MM.1S (cell line): ENCODE measurements at regions not wholly inside any gene's neighbourhood (a gene's known extent, or its start where the extent isn't known, plus 50 kb on each side); places are given as distances from the start of the nearest gene placed in this dataset.
A peak's percentile ranks its signal among the peaks of the same experiment; 100 is the strongest.

Source experiments
- DNase-seq: peaks from one replicate; pipeline ENCODE4 v3.0.0-alpha.2; 2015
- H2AFZ ChIP-seq: fragments of 300-600 bp; sonication (generic); 2 replicates; pipeline ENCODE4 v1.6.0; 2016; ENCODE audit warnings: antibody characterized with exemption, low read length
- H3F3A ChIP-seq: fragments of 300-600 bp; sonication (generic); 2 replicates; pipeline ENCODE4 v1.6.1; 2016; ENCODE audit warnings: mild to moderate bottlenecking, antibody characterized with exemption, low read length, moderate library complexity, mixed read lengths; ENCODE audit not compliant: insufficient read depth
- H3K27ac ChIP-seq: fragments of 300-600 bp; sonication (generic); 2 replicates; pipeline ENCODE4 v1.5.1; 2016; ENCODE audit warnings: mild to moderate bottlenecking, low read length
- H3K27me3 ChIP-seq: fragments of 300-600 bp; sonication (generic); replicated peaks from 2 replicates; pipeline ENCODE4 v1.6.0; 2016; ENCODE audit warnings: low read length; ENCODE audit not compliant: insufficient read depth
- H3K36me3 ChIP-seq: fragments of 300-600 bp; sonication (generic); replicated peaks from 2 replicates; pipeline ENCODE4 v1.6.1; 2016; ENCODE audit warnings: mild to moderate bottlenecking, low read length, mixed read lengths; ENCODE audit not compliant: insufficient read depth
- H3K4me1 ChIP-seq: fragments of 300-600 bp; sonication (generic); 2 replicates; pipeline ENCODE4 v1.6.1; 2016; ENCODE audit warnings: low read length, mixed read lengths
- H3K4me2 ChIP-seq: fragments of 300-600 bp; sonication (generic); 2 replicates; pipeline ENCODE4 v1.6.0; 2016; ENCODE audit warnings: low read depth, low read length
- H3K4me3 ChIP-seq: fragments of 300-600 bp; sonication (generic); 2 replicates; pipeline ENCODE4 v1.5.1; 2016; ENCODE audit warnings: low read length, mixed read lengths
- H3K79me2 ChIP-seq: fragments of 300-600 bp; sonication (generic); 2 replicates; pipeline ENCODE4 v1.6.1; 2016; ENCODE audit warnings: mixed run types, low read length, mixed read lengths
- H3K9ac ChIP-seq: fragments of 300-600 bp; sonication (generic); 2 replicates; pipeline ENCODE4 v1.6.1; 2016; ENCODE audit warnings: low read length, mixed read lengths
- H3K9me2 ChIP-seq: fragments of 300-600 bp; sonication (generic); replicated peaks from 2 replicates; pipeline ENCODE4 v1.6.1; 2016; ENCODE audit warnings: mild to moderate bottlenecking, low read length, mixed read lengths; ENCODE audit not compliant: insufficient read depth
- H3K9me3 ChIP-seq: fragments of 300-600 bp; sonication (generic); replicated peaks from 2 replicates; pipeline ENCODE4 v1.6.1; 2016; ENCODE audit warnings: mild to moderate bottlenecking, low read length, mixed read lengths; ENCODE audit not compliant: insufficient read depth
- H4K20me1 ChIP-seq: fragments of 300-600 bp; sonication (generic); 2 replicates; pipeline ENCODE4 v1.6.1; 2016; ENCODE audit warnings: mild to moderate bottlenecking, low read length, moderate library complexity, mixed read lengths; ENCODE audit not compliant: insufficient read depth
- EZH2 ChIP-seq: fragments of 300-600 bp; sonication (generic); optimal IDR thresholded peaks from 2 replicates; pipeline ENCODE3; 2017; ENCODE audit warnings: low read depth, mild to moderate bottlenecking, antibody characterized with exemption, low read length, mixed read lengths
- EZH2phosphoT487 ChIP-seq: fragments of 300-600 bp; sonication (generic); IDR thresholded peaks from 2 replicates; pipeline ENCODE4 v1.6.1; 2018; ENCODE audit warnings: antibody characterized with exemption, low read length
- TF ChIP-seq, protein P1 (sequence below): fragments of 300-600 bp; sonication (generic); IDR thresholded peaks from 2 replicates; pipeline ENCODE4 v1.5.1; 2016; ENCODE audit warnings: antibody characterized with exemption, low read length, mixed read lengths

GRCh38 chr5:87850843-87851242, 417.8 kb downstream of the TMEM161B start:
- Histone ChIP-seq H3K36me3 (no peaks in the 10 kb centered on the region), H3K9me2 (no peaks in the 10 kb centered on the region), H3K4me2 (peak overlapping the region; percentile 44), H2AFZ (no peak overlapping the region), H3K27ac (peak overlapping the region; percentile 84), H3K4me3 (peak overlapping the region; percentile 12), H4K20me1 (no peaks in the 10 kb centered on the region), H3K27me3 (no peaks in the 10 kb centered on the region), H3K9me3 (no peaks in the 10 kb centered on the region), H3F3A (peaks cover 15% of the 10 kb centered on the region), H3K4me1 (peaks cover 42% of the 10 kb centered on the region), H3K79me2 (no peaks in the 10 kb centered on the region), H3K9ac (peak overlapping the region; percentile 32; the same call in 1 of the 2 replicates)
- peak; percentile 90 for DNase-seq
- TF ChIP-seq, protein P1, sequence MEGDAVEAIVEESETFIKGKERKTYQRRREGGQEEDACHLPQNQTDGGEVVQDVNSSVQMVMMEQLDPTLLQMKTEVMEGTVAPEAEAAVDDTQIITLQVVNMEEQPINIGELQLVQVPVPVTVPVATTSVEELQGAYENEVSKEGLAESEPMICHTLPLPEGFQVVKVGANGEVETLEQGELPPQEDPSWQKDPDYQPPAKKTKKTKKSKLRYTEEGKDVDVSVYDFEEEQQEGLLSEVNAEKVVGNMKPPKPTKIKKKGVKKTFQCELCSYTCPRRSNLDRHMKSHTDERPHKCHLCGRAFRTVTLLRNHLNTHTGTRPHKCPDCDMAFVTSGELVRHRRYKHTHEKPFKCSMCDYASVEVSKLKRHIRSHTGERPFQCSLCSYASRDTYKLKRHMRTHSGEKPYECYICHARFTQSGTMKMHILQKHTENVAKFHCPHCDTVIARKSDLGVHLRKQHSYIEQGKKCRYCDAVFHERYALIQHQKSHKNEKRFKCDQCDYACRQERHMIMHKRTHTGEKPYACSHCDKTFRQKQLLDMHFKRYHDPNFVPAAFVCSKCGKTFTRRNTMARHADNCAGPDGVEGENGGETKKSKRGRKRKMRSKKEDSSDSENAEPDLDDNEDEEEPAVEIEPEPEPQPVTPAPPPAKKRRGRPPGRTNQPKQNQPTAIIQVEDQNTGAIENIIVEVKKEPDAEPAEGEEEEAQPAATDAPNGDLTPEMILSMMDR, result no peak
- TF ChIP-seq EZH2 (no peak), EZH2phosphoT487 (no peak)

- H3K27ac ChIP-seq, result no peak overlapping the region
- H3K9me2 ChIP-seq, result no peaks in the 10 kb centered on the region
- H4K20me1 ChIP-seq, result no peaks in the 10 kb centered on the region
- H3K4me3 ChIP-seq, result no peak overlapping the region
- H3K4me1 ChIP-seq, result peaks cover 29% of the 10 kb centered on the region
- no peak overlapping the region for H3K4me2 ChIP-seq
- TF ChIP-seq EZH2, result no peak
- no peak for TF ChIP-seq EZH2phosphoT487
- TF ChIP-seq, protein P1, result no peak
- H3K9ac ChIP-seq, result no peak overlapping the region
- DNase-seq, result no peak
- no peak overlapping the region for H2AFZ ChIP-seq
- no peaks in the 10 kb centered on the region for H3K79me2 ChIP-seq
- H3K9me3 ChIP-seq, result no peaks in the 10 kb centered on the region
- no peaks in the 10 kb centered on the region for H3K36me3 ChIP-seq
- no peaks in the 10 kb centered on the region for H3K27me3 ChIP-seq
- peaks cover 12% of the 10 kb centered on the region for H3F3A ChIP-seq
Measured at GRCh38 chr5:87845734-87846133, 422.9 kb downstream of the TMEM161B start.

GRCh38 chr5:87844866-87845265, 423.8 kb downstream of the TMEM161B start:
- no peak for DNase-seq
- Histone ChIP-seq H3F3A (peaks cover 4% of the 10 kb centered on the region; the same call in 1 of the 2 replicates), H3K4me2 (no peak overlapping the region), H3K79me2 (no peaks in the 10 kb centered on the region), H3K4me3 (no peak overlapping the region), H3K27ac (no peak overlapping the region), H2AFZ (no peak overlapping the region), H3K4me1 (peaks cover 21% of the 10 kb centered on the region), H3K9ac (no peak overlapping the region), H3K9me3 (no peaks in the 10 kb centered on the region), H3K9me2 (no peaks in the 10 kb centered on the region), H3K36me3 (no peaks in the 10 kb centered on the region), H3K27me3 (no peaks in the 10 kb centered on the region), H4K20me1 (no peaks in the 10 kb centered on the region)
- TF ChIP-seq EZH2phosphoT487 (no peak), EZH2 (no peak)
- TF ChIP-seq, protein P1, result no peak
